Testis (tissue), 2 donors: ENCODE measurements at regions not wholly inside any gene's neighbourhood (a gene's known extent, or its start where the extent isn't known, plus 50 kb on each side); places are given as distances from the start of the nearest gene placed in this dataset.

ENCODE experiments used
- DNase-seq: peaks from one replicate; pipeline ENCODE4 v3.0.0-alpha.2; 2019
- H3K27ac ChIP-seq, 2 donors: fragments of 200-600 bp; sonication (generic); one replicate each; pipeline ENCODE4 v1.5.1; 2019
- H3K27me3 ChIP-seq: fragments of 200-600 bp; sonication (generic); one replicate; pipeline ENCODE4 v1.5.1; 2019
- H3K36me3 ChIP-seq: fragments of 200-600 bp; sonication (generic); one replicate; pipeline ENCODE4 v1.5.1; 2017; ENCODE audit warnings: low read depth; ENCODE audit errors: missing control alignments
- H3K4me1 ChIP-seq: fragments of 200-600 bp; sonication (generic); one replicate; pipeline ENCODE4 v1.5.1; 2019
- H3K4me3 ChIP-seq, 2 donors: fragments of 200-600 bp; sonication (generic); one replicate each; pipeline ENCODE4 v1.5.1; 2017 to 2019
- H3K9me3 ChIP-seq: fragments of 200-600 bp; sonication (generic); one replicate; pipeline ENCODE4 v1.5.1; 2017
- CTCF ChIP-seq, 3 experiments: fragments of 450-650 bp in 2 of 3; fragments of 200-600 bp in 1 of 3; sonication (generic) in 1 of 3; IDR thresholded peaks; one replicate each; pipeline ENCODE4 v1.5.1; 2016 to 2019; ENCODE audit warnings: antibody characterized with exemption in 3 of 3, mild to moderate bottlenecking in 2 of 3, moderate library complexity in 1 of 3
- POLR2A ChIP-seq: fragments of 450-650 bp; IDR thresholded peaks from one replicate; pipeline ENCODE4 v1.6.1; 2017; ENCODE audit warnings: antibody characterized with exemption, mild to moderate bottlenecking, moderate library complexity
- whole genome bisulfite sequencing, 2 donors: methylation state at CpG; one replicate each; pipeline ENCODE4 v1.1.5; 2018; 5-methylcytosine and 5-hydroxymethylcytosine counted together
- intact Hi-C: fragments of 100-400 bp; cut with DNase I; formaldehyde crosslinking; loops from one replicate; pipeline ENCODE4 v1.15.1; 2023; ENCODE audit warnings: low total_unique reads

- intact Hi-C loops, result no loop called here
- no peaks in the 10 kb centered on the region for H3K27me3 ChIP-seq
- 52 to 71% methylated on average over 7 of the region's 7 CpGs for WGBS, 2 donors
- H3K27ac ChIP-seq, result no peak overlapping the region
- no peaks in the 10 kb centered on the region for H3K36me3 ChIP-seq
- no peaks in the 10 kb centered on the region for H3K9me3 ChIP-seq
- peak; percentile 55 for DNase-seq
- no peak for TF ChIP-seq POLR2A
- TF ChIP-seq CTCF (IDR thresholded peaks at IDR 0.05), result no peak
- peak overlapping the region in 1 of 2 donors; percentile 21 for H3K4me3 ChIP-seq
- no peaks in the 10 kb centered on the region for H3K4me1 ChIP-seq
Observed at GRCh38 chr16:27123795-27124409, 57.2 kb downstream of the C16orf82 start.

DNA sequence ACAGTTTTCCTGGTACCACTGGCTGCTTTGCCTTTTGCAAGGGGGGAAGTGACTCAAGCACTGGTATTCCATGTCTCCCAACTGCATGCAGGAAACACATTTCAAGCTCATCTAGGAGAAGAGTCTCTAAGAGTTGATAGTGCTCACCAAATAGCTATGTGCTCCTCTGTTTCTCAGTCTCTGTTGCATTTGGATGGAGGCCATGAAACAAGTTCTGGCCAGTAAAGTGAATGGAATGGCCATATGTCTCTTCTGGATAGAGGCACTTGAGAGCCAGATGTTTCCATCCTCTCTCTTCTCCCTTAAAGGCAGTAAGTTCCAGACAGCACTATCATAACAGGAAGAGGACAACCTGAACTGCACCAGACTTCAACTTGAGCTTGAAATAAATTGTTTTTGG lies 60.6 kb downstream of the C16orf82 start:
- no peak overlapping the region for H3K4me3 ChIP-seq
- TF ChIP-seq POLR2A (no peak), CTCF (IDR thresholded peaks at IDR 0.05) (no peak)
- no peak overlapping the region for H3K27ac ChIP-seq
- H3K9me3 ChIP-seq, result no peaks in the 10 kb centered on the region
- H3K36me3 ChIP-seq, result no peaks in the 10 kb centered on the region
- no peaks in the 10 kb centered on the region for H3K4me1 ChIP-seq
- H3K27me3 ChIP-seq, result no peaks in the 10 kb centered on the region
- intact Hi-C loops, result no loop called here
- no peak for DNase-seq

GRCh38 chr16:27129401-27129800 lies 62.7 kb downstream of the C16orf82 start:
- no peak for TF ChIP-seq CTCF (IDR thresholded peaks at IDR 0.05)
- no peak for TF ChIP-seq POLR2A
- no peak for DNase-seq
- intact Hi-C loops, result no loop called here
- Histone ChIP-seq H3K36me3 (no peaks in the 10 kb centered on the region), H3K4me3 (no peak overlapping the region), H3K4me1 (no peaks in the 10 kb centered on the region), H3K9me3 (no peaks in the 10 kb centered on the region), H3K27me3 (no peaks in the 10 kb centered on the region), H3K27ac (no peak overlapping the region)
- 66 to 81% methylated on average over 2 of the region's 2 CpGs for WGBS, 2 donors

- TF ChIP-seq POLR2A, result no peak
- no peak for TF ChIP-seq CTCF (IDR thresholded peaks at IDR 0.05)
- H3K4me3 ChIP-seq, result no peak overlapping the region
- H3K36me3 ChIP-seq, result no peaks in the 10 kb centered on the region
- H3K27me3 ChIP-seq, result no peaks in the 10 kb centered on the region
- 38 to 84% methylated on average over 5 of the region's 5 CpGs for WGBS, 2 donors
- DNase-seq, result no peak
- no peak overlapping the region for H3K27ac ChIP-seq
- intact Hi-C loops, result no loop called here
- no peaks in the 10 kb centered on the region for H3K9me3 ChIP-seq
- H3K4me1 ChIP-seq, result no peaks in the 10 kb centered on the region
Observed at GRCh38 chr16:27138257-27138656, 65.1 kb upstream of the KDM8 start.

- Histone ChIP-seq H3K4me1 (no peaks in the 10 kb centered on the region), H3K9me3 (no peaks in the 10 kb centered on the region), H3K27ac (no peak overlapping the region), H3K27me3 (no peaks in the 10 kb centered on the region), H3K4me3 (no peak overlapping the region), H3K36me3 (no peaks in the 10 kb centered on the region)
- intact Hi-C loops, result no loop called here
- 88 to 90% methylated on average over 1 of the region's 1 CpG for WGBS, 2 donors
- TF ChIP-seq POLR2A (no peak), CTCF (IDR thresholded peaks at IDR 0.05) (no peak)
- no peak for DNase-seq
Observed at GRCh38 chr16:27145630-27146029, 57.7 kb upstream of the KDM8 start.
